Activated T-cell treated with anti-CD3 and anti-CD28 coated beads, Interleukin-2, amount 50 U/mL, for 72 hours (primary cell): ENCODE measurements at regions not wholly inside any gene's neighbourhood (a gene's known extent, or its start where the extent isn't known, plus 50 kb on each side); places are given as distances from the start of the nearest gene placed in this dataset.
A peak's percentile ranks its signal among the peaks of the same experiment; 100 is the strongest.

Experiments used
- ATAC-seq, 2 donors: fragments of 150-1000 bp; cut with Tn5 transposase; replicated peaks in 1 of 2; 2 replicates each; pipeline ENCODE4 v1.10.0; 2021; ENCODE audit warnings: moderate library complexity in 2 of 2, mild to moderate bottlenecking in 1 of 2
- DNase-seq, 2 donors: peaks; one replicate each; pipeline ENCODE4 v3.0.0; 2021 to 2022; ENCODE audit warnings: mixed read lengths in 1 of 2
- H3K27ac Mint-ChIP-seq: one replicate; pipeline ENCODE4 v1.8.0; 2022; ENCODE audit warnings: mild to moderate bottlenecking, moderate library complexity, mixed read lengths
- H3K27me3 Mint-ChIP-seq: one replicate; pipeline ENCODE4 v1.8.0; 2022; ENCODE audit warnings: low read depth, mixed read lengths
- H3K36me3 Mint-ChIP-seq, 2 donors: one replicate each; pipeline ENCODE4 v1.8.0; 2022; ENCODE audit warnings: mixed read lengths in 2 of 2, mild to moderate bottlenecking in 1 of 2; ENCODE audit not compliant: insufficient read depth in 2 of 2
- H3K4me1 Mint-ChIP-seq: one replicate; pipeline ENCODE4 v1.8.0; 2022; ENCODE audit warnings: low read depth, mixed read lengths
- H3K4me3 Mint-ChIP-seq, 2 donors: one replicate each; pipeline ENCODE4 v1.8.0; 2022; ENCODE audit warnings: mild to moderate bottlenecking in 2 of 2, mixed read lengths in 2 of 2, moderate library complexity in 2 of 2
- H3K9me3 Mint-ChIP-seq, 2 donors: one replicate each; pipeline ENCODE4 v1.8.0; 2022; ENCODE audit warnings: mixed read lengths in 2 of 2

GRCh38 chr2:225999692-226000091 is 600.2 kb downstream of the NYAP2 start:
- H3K4me1 Mint-ChIP-seq: no peaks in the 10 kb centered on the region
- H3K27me3 Mint-ChIP-seq: no peaks in the 10 kb centered on the region
- H3K4me3 Mint-ChIP-seq: no peak overlapping the region
- no peak for ATAC-seq
- no peak for DNase-seq
- H3K9me3 Mint-ChIP-seq: no peaks in the 10 kb centered on the region
- no peaks in the 10 kb centered on the region for H3K36me3 Mint-ChIP-seq
- no peak overlapping the region for H3K27ac Mint-ChIP-seq

- Mint-ChIP-seq H3K9me3 (peaks cover 0 to under 1% of the 10 kb centered on the region in 2 donors), H3K27me3 (peaks cover 1% of the 10 kb centered on the region), H3K27ac (no peak overlapping the region), H3K4me1 (no peaks in the 10 kb centered on the region), H3K4me3 (no peak overlapping the region), H3K36me3 (no peaks in the 10 kb centered on the region)
- ATAC-seq (no peak), DNase-seq (no peak)
Observed at GRCh38 chr2:225998653-225999052, 599.1 kb downstream of the NYAP2 start.

- no peak for ATAC-seq
- H3K9me3 Mint-ChIP-seq: peaks cover 2 to 4% of the 10 kb centered on the region in 2 donors
- peaks cover 7% of the 10 kb centered on the region for H3K27me3 Mint-ChIP-seq
- no peaks in the 10 kb centered on the region for H3K36me3 Mint-ChIP-seq
- H3K4me1 Mint-ChIP-seq: no peaks in the 10 kb centered on the region
- no peak overlapping the region for H3K4me3 Mint-ChIP-seq
- H3K27ac Mint-ChIP-seq: no peak overlapping the region
- DNase-seq: no peak
Observed at GRCh38 chr2:225998116-225998515, 598.6 kb downstream of the NYAP2 start.

- Mint-ChIP-seq H3K36me3 (no peaks in the 10 kb centered on the region), H3K27me3 (peaks cover 7% of the 10 kb centered on the region), H3K4me1 (no peaks in the 10 kb centered on the region), H3K27ac (no peak overlapping the region), H3K9me3 (peaks cover 2 to 4% of the 10 kb centered on the region in 2 donors), H3K4me3 (no peak overlapping the region)
- DNase-seq: no peak
- ATAC-seq: no peak
Observed at GRCh38 chr2:225996462-225996828, 596.9 kb downstream of the NYAP2 start.

- no peak overlapping the region for H3K4me3 Mint-ChIP-seq
- no peak for ATAC-seq
- DNase-seq: no peak
- H3K27ac Mint-ChIP-seq: no peak overlapping the region
- H3K27me3 Mint-ChIP-seq: peaks cover 7% of the 10 kb centered on the region
- H3K36me3 Mint-ChIP-seq: no peaks in the 10 kb centered on the region
- no peaks in the 10 kb centered on the region for H3K4me1 Mint-ChIP-seq
- peaks cover 2 to 4% of the 10 kb centered on the region in 2 donors for H3K9me3 Mint-ChIP-seq
Observed at GRCh38 chr2:225995796-225996461, 596.4 kb downstream of the NYAP2 start.

- no peaks in the 10 kb centered on the region for H3K36me3 Mint-ChIP-seq
- H3K27me3 Mint-ChIP-seq: peaks cover 7% of the 10 kb centered on the region
- no peak overlapping the region for H3K27ac Mint-ChIP-seq
- H3K4me3 Mint-ChIP-seq: no peak overlapping the region
- H3K4me1 Mint-ChIP-seq: no peaks in the 10 kb centered on the region
- no peak for DNase-seq
- ATAC-seq: no peak
- peaks cover 2 to 4% of the 10 kb centered on the region in 2 donors for H3K9me3 Mint-ChIP-seq
Observed at GRCh38 chr2:225994748-225995405, 595.4 kb downstream of the NYAP2 start.

GRCh38 chr2:225993430-225993829 is 593.9 kb downstream of the NYAP2 start:
- H3K4me1 Mint-ChIP-seq: no peaks in the 10 kb centered on the region
- ATAC-seq (no peak), DNase-seq (no peak)
- peaks cover 2 to 4% of the 10 kb centered on the region in 2 donors for H3K9me3 Mint-ChIP-seq
- H3K36me3 Mint-ChIP-seq: no peaks in the 10 kb centered on the region
- H3K27me3 Mint-ChIP-seq: peaks cover 7% of the 10 kb centered on the region
- no peak overlapping the region for H3K4me3 Mint-ChIP-seq
- no peak overlapping the region for H3K27ac Mint-ChIP-seq

- no peak for DNase-seq
Observed at GRCh38 chr2:225989809-225990208, 590.3 kb downstream of the NYAP2 start.

GRCh38 chr2:225980372-225980771 is 580.9 kb downstream of the NYAP2 start:
- no peak for ATAC-seq
- no peak for DNase-seq
- Mint-ChIP-seq H3K36me3 (no peaks in the 10 kb centered on the region), H3K9me3 (peaks cover 0 to 1% of the 10 kb centered on the region in 2 donors), H3K27me3 (no peaks in the 10 kb centered on the region), H3K4me1 (no peaks in the 10 kb centered on the region), H3K27ac (no peak overlapping the region), H3K4me3 (no peak overlapping the region)

More at GRCh38 chr2:225989809-225990208, 590.3 kb downstream of the NYAP2 start:
- no peak overlapping the region for H3K4me3 Mint-ChIP-seq
- peaks cover 2 to 4% of the 10 kb centered on the region in 2 donors for H3K9me3 Mint-ChIP-seq
- peak overlapping the region; percentile 36 for H3K27ac Mint-ChIP-seq
- peak in 1 of 2 donors; percentile 18 for ATAC-seq
- H3K27me3 Mint-ChIP-seq: peaks cover 7% of the 10 kb centered on the region
- no peaks in the 10 kb centered on the region for H3K36me3 Mint-ChIP-seq
- H3K4me1 Mint-ChIP-seq: no peaks in the 10 kb centered on the region

GRCh38 chr2:225971433-225971832 is 571.9 kb downstream of the NYAP2 start:
- Mint-ChIP-seq H3K27me3 (no peaks in the 10 kb centered on the region), H3K4me1 (no peaks in the 10 kb centered on the region), H3K4me3 (no peak overlapping the region), H3K27ac (no peak overlapping the region), H3K36me3 (peaks cover 0 to 2% of the 10 kb centered on the region in 2 donors), H3K9me3 (peaks cover 0 to 9% of the 10 kb centered on the region in 2 donors)
- DNase-seq (no peak), ATAC-seq (no peak)

- Mint-ChIP-seq H3K9me3 (peaks cover 8 to 9% of the 10 kb centered on the region in 2 donors), H3K27me3 (no peaks in the 10 kb centered on the region), H3K36me3 (no peaks in the 10 kb centered on the region), H3K4me3 (no peak overlapping the region), H3K4me1 (no peaks in the 10 kb centered on the region), H3K27ac (no peak overlapping the region)
- no peak for DNase-seq
- ATAC-seq: no peak
Observed at GRCh38 chr2:225948903-225949302, 549.4 kb downstream of the NYAP2 start.

GRCh38 chr2:225938991-225939390 is 539.5 kb downstream of the NYAP2 start:
- no peak for DNase-seq
- H3K4me3 Mint-ChIP-seq: no peak overlapping the region
- no peaks in the 10 kb centered on the region for H3K27me3 Mint-ChIP-seq
- no peak for ATAC-seq
- H3K4me1 Mint-ChIP-seq: no peaks in the 10 kb centered on the region
- H3K36me3 Mint-ChIP-seq: no peaks in the 10 kb centered on the region
- peaks cover 0 to 2% of the 10 kb centered on the region in 2 donors for H3K9me3 Mint-ChIP-seq
- no peak overlapping the region for H3K27ac Mint-ChIP-seq

- H3K4me1 Mint-ChIP-seq: no peaks in the 10 kb centered on the region
- no peak overlapping the region for H3K4me3 Mint-ChIP-seq
- no peak for DNase-seq
- H3K27ac Mint-ChIP-seq: no peak overlapping the region
- H3K9me3 Mint-ChIP-seq: peaks cover 0 to 2% of the 10 kb centered on the region in 2 donors
- no peaks in the 10 kb centered on the region for H3K36me3 Mint-ChIP-seq
- ATAC-seq: no peak
- H3K27me3 Mint-ChIP-seq: no peaks in the 10 kb centered on the region
Observed at GRCh38 chr2:225937625-225938187, 538.2 kb downstream of the NYAP2 start.
